ENCODE measurements at regions not wholly inside any gene's neighbourhood (a gene's known extent, or its start where the extent isn't known, plus 50 kb on each side); places are given as distances from the start of the nearest gene placed in this dataset.

DNA sequence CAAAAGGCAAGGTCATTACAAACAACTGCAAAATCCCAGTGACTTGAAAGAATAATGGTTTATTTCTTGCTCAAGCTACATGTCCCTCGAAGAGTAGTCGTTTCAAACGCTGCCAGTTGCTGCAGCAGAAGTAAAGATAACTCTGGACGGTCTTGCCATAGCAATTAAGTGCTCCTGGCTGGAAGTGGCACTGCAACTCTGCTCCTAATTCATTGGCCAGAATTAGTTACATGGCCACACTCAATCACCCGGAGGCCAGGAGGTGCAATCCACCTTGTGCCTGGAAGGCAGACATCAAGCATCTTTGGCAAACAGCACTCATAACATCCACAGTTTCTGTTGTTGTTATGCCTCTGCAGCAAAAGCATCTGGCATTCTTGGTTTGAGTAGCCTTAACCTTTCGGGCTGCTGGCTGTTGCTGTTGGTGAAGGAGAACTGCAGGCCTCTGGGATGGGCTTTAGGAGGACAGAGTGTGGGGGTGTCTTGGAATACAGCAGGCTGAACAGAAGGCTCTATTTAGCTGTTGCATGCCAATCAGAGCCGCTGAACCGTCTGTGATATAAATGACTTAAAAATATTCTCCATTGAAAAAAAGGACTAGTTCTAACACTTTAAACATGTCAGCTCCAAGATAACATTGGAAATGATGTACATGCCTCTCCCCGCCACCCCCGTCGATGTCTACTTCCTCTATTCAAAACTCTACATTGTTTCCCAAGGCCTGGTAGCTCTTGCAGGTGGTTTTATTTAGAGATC lies 123.5 kb upstream of the DYRK2 start:
- peaks cover 42% of the 10 kb centered on the region for H3K4me1 Mint-ChIP-seq

DNA sequence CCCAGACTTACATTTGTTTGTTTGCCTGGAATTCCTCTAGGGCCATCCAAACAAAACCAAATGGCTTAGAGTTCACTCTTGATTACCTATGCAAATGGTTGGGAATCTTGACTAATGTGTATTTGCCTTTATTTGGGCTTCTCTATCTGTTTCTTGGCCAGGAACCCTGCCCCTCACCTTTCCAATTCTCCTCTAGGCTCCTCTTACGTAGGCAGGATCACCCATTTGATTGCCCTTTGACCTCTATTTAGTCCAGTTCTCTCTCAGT lies 123.0 kb upstream of the DYRK2 start:
- TF ChIP-seq, protein P1, sequence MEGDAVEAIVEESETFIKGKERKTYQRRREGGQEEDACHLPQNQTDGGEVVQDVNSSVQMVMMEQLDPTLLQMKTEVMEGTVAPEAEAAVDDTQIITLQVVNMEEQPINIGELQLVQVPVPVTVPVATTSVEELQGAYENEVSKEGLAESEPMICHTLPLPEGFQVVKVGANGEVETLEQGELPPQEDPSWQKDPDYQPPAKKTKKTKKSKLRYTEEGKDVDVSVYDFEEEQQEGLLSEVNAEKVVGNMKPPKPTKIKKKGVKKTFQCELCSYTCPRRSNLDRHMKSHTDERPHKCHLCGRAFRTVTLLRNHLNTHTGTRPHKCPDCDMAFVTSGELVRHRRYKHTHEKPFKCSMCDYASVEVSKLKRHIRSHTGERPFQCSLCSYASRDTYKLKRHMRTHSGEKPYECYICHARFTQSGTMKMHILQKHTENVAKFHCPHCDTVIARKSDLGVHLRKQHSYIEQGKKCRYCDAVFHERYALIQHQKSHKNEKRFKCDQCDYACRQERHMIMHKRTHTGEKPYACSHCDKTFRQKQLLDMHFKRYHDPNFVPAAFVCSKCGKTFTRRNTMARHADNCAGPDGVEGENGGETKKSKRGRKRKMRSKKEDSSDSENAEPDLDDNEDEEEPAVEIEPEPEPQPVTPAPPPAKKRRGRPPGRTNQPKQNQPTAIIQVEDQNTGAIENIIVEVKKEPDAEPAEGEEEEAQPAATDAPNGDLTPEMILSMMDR (IDR thresholded peaks at IDR 0.05; ENCODE audit: unreplicated experiment): no peak
- no peak overlapping the region for H3K27ac Mint-ChIP-seq
- no peaks in the 10 kb centered on the region for H3K27me3 Mint-ChIP-seq (ENCODE audit: low read depth)
- H3K4me1 Mint-ChIP-seq: peaks cover 37% of the 10 kb centered on the region
- H3K9me3 Mint-ChIP-seq: no peaks in the 10 kb centered on the region
- no peak overlapping the region for H3K4me3 Mint-ChIP-seq
- DNase-seq (ENCODE audit: low spot score in 2 of 2, unreplicated experiment in 2 of 2): no peak
- H3K36me3 Mint-ChIP-seq: no peaks in the 10 kb centered on the region

More for the DNA sequence above, 123.5 kb upstream of the DYRK2 start:
- Mint-ChIP-seq H3K4me3 (no peak overlapping the region), H3K36me3 (no peaks in the 10 kb centered on the region), H3K27me3 (ENCODE audit: low read depth) (no peaks in the 10 kb centered on the region), H3K9me3 (no peaks in the 10 kb centered on the region), H3K27ac (no peak overlapping the region)
- TF ChIP-seq, protein P1 (IDR thresholded peaks at IDR 0.05; ENCODE audit: unreplicated experiment): no peak
- no peak for DNase-seq (ENCODE audit: low spot score in 2 of 2, unreplicated experiment in 2 of 2)

DNA sequence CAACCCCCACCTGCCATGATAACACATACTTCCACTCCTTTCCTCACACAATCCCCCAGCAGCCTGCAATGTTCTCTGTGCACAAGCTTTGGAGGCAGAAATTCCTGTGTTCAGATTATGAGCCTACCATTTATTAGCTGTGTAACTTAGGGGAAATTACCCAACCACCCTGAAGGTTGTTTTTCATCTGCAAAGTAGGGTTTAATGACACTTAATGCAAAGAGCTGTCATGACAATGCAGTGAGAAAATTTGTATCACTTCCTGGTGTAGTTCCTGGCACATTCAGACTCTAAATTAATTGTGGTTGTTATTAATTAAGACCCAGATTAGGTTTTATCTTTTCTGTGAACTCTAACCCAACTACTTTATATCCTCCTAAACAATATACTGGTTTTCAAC lies 122.4 kb upstream of the DYRK2 start:
- peaks cover 33% of the 10 kb centered on the region for H3K4me1 Mint-ChIP-seq
- H3K9me3 Mint-ChIP-seq: no peaks in the 10 kb centered on the region
- H3K36me3 Mint-ChIP-seq: no peaks in the 10 kb centered on the region
- H3K27me3 Mint-ChIP-seq (ENCODE audit: low read depth): no peaks in the 10 kb centered on the region
- no peak overlapping the region for H3K27ac Mint-ChIP-seq
- H3K4me3 Mint-ChIP-seq: no peak overlapping the region
- DNase-seq (ENCODE audit: low spot score in 2 of 2, unreplicated experiment in 2 of 2): no peak
- TF ChIP-seq, protein P1 (IDR thresholded peaks at IDR 0.05; ENCODE audit: unreplicated experiment): no peak

DNA sequence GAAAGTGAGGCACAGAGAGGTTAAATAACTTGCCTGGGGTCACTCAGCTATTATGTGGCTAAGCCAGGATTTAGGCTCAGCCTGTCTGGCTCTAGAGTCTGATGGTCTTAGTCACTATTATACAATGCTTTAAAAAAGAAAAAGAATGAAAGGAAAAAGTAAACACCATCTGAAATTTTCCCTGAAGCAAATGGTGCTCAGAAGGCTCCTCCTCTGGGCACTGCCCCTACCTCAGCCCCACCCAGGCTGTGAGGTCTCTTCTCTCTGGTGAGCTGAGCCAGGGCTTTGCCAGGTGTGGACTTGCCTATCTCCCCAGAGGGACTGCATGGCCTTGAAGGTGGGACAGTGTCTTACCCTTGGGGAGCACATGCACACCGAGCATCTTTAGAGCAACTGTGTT lies 117.5 kb upstream of the DYRK2 start:
- no peak overlapping the region for H3K27ac Mint-ChIP-seq
- peaks cover 14% of the 10 kb centered on the region for H3K4me1 Mint-ChIP-seq
- TF ChIP-seq, protein P1 (IDR thresholded peaks at IDR 0.05; ENCODE audit: unreplicated experiment): no peak
- no peaks in the 10 kb centered on the region for H3K36me3 Mint-ChIP-seq
- H3K9me3 Mint-ChIP-seq: no peaks in the 10 kb centered on the region
- H3K4me3 Mint-ChIP-seq: no peak overlapping the region
- H3K27me3 Mint-ChIP-seq (ENCODE audit: low read depth): no peaks in the 10 kb centered on the region
- no peak for DNase-seq (ENCODE audit: low spot score in 2 of 2, unreplicated experiment in 2 of 2)

DNA sequence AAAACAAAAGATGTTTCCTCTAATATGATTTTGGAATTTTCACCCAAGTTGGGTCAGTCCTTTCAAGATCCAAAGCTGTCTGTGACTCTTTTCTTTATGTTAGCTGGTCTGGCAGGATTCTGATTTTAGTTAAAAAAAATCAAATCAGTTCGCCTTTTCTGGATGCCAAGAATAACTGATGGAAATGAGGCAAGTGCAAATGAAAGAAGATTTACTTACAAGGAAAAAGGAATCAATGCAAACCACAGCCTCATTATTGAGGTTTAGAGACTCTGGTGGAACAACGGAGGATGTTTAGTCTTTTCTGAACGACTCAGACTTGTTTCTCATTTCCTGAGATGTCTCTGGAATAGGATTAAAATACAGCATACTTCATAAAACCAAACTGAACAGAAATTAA lies 117.0 kb upstream of the DYRK2 start:
- no peak overlapping the region for H3K27ac Mint-ChIP-seq
- H3K9me3 Mint-ChIP-seq: no peaks in the 10 kb centered on the region
- H3K27me3 Mint-ChIP-seq (ENCODE audit: low read depth): no peaks in the 10 kb centered on the region
- no peak overlapping the region for H3K4me3 Mint-ChIP-seq
- peaks cover 11% of the 10 kb centered on the region for H3K4me1 Mint-ChIP-seq
- H3K36me3 Mint-ChIP-seq: no peaks in the 10 kb centered on the region
- TF ChIP-seq, protein P1 (IDR thresholded peaks at IDR 0.05; ENCODE audit: unreplicated experiment): no peak
- DNase-seq (ENCODE audit: low spot score in 2 of 2, unreplicated experiment in 2 of 2): no peak

DNA sequence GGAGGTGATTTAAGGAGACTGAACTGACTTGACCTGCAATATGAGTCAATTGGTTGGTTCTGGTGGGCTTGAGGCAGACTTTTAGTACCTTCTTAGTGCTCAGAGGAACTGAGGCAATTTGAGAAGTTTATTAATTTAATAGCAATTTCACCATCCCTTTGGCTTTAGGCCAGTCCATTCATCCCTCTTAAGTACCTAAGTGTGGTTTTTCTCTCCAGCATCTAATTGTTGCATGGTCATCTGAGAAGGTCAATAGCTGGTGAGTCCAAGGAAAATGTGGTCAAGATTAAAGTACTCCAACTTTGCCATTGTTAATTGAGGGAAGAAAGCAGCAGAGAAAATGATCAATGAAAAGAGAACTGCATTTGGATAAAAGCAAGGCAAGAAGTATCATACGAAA lies 115.4 kb upstream of the DYRK2 start:
- TF ChIP-seq, protein P1 (IDR thresholded peaks at IDR 0.05; ENCODE audit: unreplicated experiment): no peak
- no peaks in the 10 kb centered on the region for H3K9me3 Mint-ChIP-seq

More for the DNA sequence above, 115.4 kb upstream of the DYRK2 start:
- Mint-ChIP-seq H3K4me1 (peaks cover 11% of the 10 kb centered on the region), H3K27me3 (ENCODE audit: low read depth) (no peaks in the 10 kb centered on the region), H3K27ac (no peak overlapping the region), H3K36me3 (no peaks in the 10 kb centered on the region), H3K4me3 (no peak overlapping the region)
- DNase-seq (ENCODE audit: low spot score in 2 of 2, unreplicated experiment in 2 of 2): no peak

All from mesothelial cell of epicardium (in vitro differentiated cells).